ENCODE measurements at regions not wholly inside any gene's neighbourhood (a gene's known extent, or its start where the extent isn't known, plus 50 kb on each side); places are given as distances from the start of the nearest gene placed in this dataset.
"Not testable (repeated sequence)": the region's sequence is repeated elsewhere in the genome, so short reads cannot be mapped to it uniquely, and the experiment has no call there.

DNA sequence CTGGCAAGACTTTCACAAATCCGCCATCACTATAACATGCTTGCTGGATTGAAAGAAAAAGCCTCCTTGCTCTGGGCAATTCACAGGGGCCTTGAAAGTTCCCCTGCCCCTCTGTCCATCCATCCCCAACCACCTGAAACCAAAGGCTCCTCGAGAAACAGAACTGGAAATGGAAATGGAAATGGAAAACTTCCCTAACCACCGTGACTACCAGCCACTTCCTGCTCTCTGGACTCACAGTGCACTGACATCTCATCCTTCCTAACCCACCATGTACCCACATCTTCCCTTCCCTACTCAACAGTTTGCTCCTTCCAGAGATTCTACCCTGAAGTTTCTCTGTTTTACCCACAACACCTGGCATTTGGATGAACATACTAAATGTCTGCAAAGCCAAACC, 603.6 kb upstream of the DIPK2B start:
- no peak for DNase-seq

- DNase-seq = no peak
Observed at GRCh38 chrX:45803383-45803921, 602.8 kb upstream of the DIPK2B start.

GRCh38 chrX:45801554-45801953, 600.9 kb upstream of the DIPK2B start:
- DNase-seq = no peak

GRCh38 chrX:45800746-45801453, 600.2 kb upstream of the DIPK2B start:
- not testable (repeated sequence) for DNase-seq

GRCh38 chrX:45799576-45799975, 598.9 kb upstream of the DIPK2B start:
- DNase-seq = no peak

DNA sequence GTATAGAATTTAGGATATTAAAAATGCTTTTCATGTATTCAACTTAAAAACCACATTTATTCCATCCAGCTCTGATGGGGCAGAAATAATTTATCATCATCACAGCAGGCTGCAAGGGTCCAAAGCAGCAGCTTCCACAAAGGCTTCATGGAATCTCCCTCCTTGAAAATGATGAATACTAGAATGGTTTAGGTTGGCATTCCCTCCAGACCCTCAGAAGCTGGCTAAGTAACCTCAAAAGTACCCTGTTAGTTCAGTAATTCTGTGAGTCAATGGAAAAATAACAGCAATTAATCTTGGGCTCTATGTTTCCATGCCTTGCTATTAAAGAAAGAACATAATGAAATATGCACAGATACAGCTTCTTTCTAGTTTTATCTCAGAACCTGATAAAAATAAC, 594.9 kb upstream of the DIPK2B start:
- DNase-seq = no peak

DNA sequence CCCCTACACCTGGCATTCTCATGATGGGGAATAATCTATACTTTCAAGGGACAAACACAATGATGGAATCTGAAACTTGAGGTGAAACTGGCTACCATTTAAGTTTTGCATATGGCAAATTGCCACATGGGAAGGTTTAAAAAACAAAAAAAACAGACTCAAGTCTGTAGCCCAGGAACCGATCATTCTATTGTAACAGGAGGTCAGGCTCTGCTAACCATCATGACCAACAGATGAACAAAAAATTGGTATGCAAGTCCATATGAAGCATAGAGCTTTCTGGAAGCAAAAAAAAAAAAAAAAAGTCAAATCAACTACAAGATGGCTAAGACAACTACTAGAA, 594.3 kb upstream of the DIPK2B start:
- DNase-seq = no peak

DNA sequence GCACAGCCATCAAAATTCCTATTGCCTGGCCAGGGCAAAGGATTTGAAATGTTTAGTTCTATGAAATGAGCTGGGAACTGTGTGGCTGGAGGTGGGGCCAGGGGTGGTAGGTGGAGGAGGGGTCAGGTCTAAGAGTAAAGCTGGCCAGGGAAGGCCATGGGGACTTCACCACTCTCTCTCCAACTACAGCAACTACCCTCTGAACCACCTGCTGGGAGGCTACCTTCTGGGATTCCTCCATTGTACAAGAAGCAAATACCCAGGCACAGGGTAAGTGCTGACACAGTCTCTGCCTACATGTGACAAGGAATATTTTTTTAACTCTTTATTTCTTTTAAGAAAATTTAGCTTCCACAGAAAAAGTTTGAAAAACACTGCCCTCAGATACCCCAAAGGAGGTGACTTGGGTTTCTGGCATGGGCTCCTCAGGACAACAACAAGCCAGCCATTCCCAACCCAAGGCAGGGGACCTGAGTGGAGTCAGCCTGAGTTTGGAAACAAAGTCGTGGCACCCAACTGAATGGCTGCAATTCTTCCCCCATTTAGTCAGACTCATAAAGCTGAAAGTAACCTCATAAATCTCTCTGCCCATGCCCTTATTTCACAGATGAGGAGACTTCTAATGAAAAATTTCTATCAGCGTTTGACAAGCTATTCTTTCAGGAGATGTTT, 593.8 kb upstream of the DIPK2B start:
- DNase-seq = no peak

DNA sequence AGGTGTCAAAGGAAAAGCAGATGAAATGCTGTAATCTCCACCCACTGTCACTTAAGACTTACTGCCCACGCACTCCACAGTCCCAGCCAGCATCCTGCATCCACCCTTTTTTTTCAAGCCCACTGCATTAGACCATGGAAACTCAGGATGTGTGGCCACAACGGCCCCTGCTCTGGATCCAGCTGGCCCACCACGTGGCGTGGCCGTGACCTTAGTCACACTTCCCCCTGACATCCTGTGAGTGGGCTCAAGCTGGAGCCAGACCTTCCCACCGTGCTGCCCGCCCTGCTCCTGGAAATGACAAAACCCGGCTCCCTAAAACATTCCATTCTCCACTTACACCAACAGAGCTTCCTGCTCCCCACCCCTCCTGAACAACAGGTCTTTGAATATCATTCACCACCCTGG, 588.3 kb upstream of the DIPK2B start:
- no peak for DNase-seq

DNA sequence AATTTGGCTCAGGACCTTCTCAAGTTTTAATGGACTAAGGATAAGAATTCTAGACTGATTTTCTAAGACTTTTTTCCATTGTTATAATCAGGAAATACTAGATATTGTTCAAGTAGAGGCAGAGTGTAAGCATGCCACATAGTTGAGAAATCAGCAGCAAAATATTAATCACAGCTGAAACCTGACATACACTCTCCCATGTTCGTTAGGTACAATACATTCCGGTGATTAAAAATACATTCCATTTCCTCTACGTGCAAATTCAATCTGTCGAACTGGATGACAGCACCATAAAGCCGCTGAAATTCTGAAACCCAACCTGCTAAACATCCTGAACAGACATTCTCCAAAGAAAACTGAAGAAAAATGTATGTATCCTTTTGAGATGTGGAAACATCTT, 587.6 kb upstream of the DIPK2B start:
- DNase-seq = no peak

DNA sequence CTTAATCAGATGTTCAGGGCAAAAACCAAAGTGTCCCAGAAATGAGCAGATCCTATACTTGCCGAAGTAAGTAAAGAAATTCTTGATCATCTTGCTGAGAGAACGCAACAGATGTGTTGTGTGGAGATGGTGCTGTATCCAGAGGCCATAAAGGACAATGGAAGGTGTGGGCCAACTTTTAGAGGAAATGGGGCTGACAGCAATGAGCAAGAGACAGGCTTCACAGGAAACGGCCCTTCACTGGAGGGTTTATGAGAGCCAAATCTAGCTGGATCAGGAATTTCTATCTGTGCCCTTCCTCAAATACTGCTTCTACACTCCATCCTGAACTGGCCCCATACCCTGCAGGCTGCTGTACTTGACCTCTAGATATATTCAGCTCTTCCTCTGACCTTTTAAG, 583.9 kb upstream of the DIPK2B start:
- DNase-seq = no peak

GRCh38 chrX:45783002-45783401, 582.3 kb upstream of the DIPK2B start:
- no peak for DNase-seq

GRCh38 chrX:45781901-45782553, 581.4 kb upstream of the DIPK2B start:
- no peak for DNase-seq

DNA sequence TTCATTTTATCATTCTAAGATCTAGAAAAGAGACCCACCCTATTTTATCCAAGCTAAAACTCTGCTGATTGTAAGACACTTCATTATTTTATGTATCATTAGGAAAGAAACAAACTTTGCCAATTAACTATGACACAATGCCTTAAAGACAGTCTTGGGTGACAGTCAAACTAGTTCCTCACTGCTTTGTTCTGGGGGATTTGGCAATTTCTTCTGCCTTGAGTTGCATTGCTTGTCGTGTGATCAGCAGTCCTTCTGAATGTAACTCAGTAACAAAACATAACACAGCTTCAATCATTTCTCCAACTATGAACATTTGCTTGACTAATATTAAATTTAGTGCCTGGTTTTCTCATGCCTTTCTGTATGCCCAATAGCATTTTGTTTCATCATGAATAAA, 577.9 kb upstream of the DIPK2B start:
- DNase-seq = no peak

GRCh38 chrX:45777366-45777765, 576.7 kb upstream of the DIPK2B start:
- no peak for DNase-seq

GRCh38 chrX:45775468-45775867, 574.8 kb upstream of the DIPK2B start:
- DNase-seq = no peak

DNA sequence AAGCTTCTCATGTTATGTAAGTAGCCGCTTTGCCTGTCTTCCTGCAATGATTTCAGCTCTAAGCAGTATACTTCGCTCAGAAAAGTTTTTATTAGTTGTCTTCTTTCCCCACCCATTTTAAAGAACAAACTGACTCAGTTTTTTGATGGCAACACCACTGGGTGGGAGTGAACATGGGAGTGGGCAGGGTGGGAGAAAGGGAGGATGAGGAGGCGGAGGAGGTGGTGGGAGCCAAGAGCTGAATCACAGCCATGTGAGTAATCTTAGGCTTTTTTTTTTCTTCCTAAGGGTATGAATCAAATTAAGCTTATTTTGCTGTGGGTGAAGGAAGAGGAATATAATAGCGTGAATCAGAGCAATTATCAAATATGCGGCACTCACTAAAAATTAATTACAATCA, 574.3 kb upstream of the DIPK2B start:
- no peak for DNase-seq

DNA sequence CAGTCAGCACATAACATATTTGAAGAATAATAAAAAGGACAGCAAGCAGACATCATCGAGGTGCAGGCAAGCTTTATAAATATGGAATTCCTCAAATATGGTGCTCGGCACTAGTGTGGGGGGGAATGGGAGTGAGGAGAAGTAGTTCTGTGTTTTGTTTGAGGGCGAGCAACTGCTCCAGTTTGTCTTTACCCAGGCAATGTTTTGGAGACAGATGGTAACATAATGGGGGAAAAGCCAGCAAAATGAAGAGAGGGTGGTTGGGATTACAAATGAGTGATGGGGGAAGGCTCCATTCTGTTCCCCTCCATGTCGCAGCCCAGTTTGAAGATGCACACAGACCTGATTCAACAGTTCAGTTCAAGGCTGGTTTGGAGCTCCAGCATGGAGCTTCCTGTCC, 572.9 kb upstream of the DIPK2B start:
- no peak for DNase-seq

GRCh38 chrX:45771560-45772340, 571.1 kb upstream of the DIPK2B start:
- peak; percentile 38 for DNase-seq

DNA sequence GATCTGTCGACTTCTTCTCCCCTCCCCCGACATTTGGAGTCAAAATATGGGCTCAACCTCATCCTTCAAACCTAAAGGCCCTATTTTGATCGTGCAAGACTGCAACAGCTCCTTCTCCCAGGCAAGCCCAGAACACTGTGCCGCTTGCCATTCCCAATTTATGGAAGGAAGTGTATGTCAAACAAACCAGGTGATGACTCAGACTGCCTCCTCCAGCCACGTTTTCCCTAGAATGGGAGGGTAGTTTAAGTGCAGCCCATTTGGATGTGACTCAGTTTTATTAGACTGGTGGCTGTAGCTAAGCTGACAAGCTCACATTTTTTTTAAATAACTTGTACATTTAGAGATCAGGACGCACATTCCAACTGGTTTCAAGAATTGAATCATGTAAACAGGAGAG, 570.4 kb upstream of the DIPK2B start:
- DNase-seq = no peak

- no peak for DNase-seq
Observed at GRCh38 chrX:45769761-45770582, 569.3 kb upstream of the DIPK2B start.

DNA sequence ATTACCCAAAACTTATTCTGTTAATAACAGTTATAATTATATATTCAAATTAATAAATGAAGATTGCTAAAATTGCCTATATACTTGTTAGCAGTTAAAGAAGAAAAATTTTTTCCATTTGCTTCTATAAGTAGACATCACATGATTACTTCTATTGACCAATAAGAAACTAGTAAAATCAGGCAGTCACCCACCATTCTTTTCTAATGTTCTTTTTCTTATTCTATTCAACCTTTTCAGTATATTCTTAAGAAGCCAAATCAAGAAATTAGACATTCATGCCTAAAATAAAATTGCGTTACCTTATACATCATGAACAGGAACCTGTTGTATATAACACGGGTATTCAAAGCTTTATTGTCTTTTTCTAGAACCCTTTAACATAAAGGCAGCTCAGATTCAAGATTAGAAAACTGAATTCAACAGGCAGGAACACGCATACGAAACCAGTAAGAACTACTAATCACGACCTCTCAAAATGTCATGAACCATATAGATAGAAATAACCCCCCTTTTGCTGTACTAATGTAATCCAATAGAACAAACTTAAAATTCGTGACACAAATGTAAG, 568.1 kb upstream of the DIPK2B start:
- DNase-seq = no peak
